Upper lobe of left lung (tissue), 4 donors: ENCODE measurements at regions not wholly inside any gene's neighbourhood (a gene's known extent, or its start where the extent isn't known, plus 50 kb on each side); places are given as distances from the start of the nearest gene placed in this dataset.

Source experiments
- small RNA-seq, 4 donors: library from RNA; depleted of rRNA; stranded (forward); fragments of <200 nt; gene quantifications; one replicate each; pipeline ENCODE3, GENCODE V24; 2016

Small RNA genes lying in the stretch of these regions (small RNA-seq; reads per million reads assigned to genes)
- 0 reads per million in 4 donors for gene RN7SL221P
